DOHH2 (cell line): ENCODE measurements at regions not wholly inside any gene's neighbourhood (a gene's known extent, or its start where the extent isn't known, plus 50 kb on each side); places are given as distances from the start of the nearest gene placed in this dataset.

Source experiments
- H3F3A ChIP-seq: fragments of 200-600 bp; sonication (generic), shearing (Covaris generic); 2 replicates; pipeline ENCODE4 v1.6.0; 2016; ENCODE audit warnings: antibody characterized with exemption, mild to moderate bottlenecking; ENCODE audit not compliant: control insufficient read depth, insufficient read depth
- H3K27ac ChIP-seq: fragments of 200-600 bp; sonication (generic); 2 replicates; pipeline ENCODE4 v1.5.1; 2014; ENCODE audit warnings: low read depth, mild to moderate bottlenecking, low read length, moderate library complexity
- H3K27me3 ChIP-seq: fragments of 200-600 bp; sonication (generic); 2 replicates; pipeline ENCODE4 v1.6.1; 2014; ENCODE audit warnings: mild to moderate bottlenecking, low read length, mixed read lengths; ENCODE audit not compliant: control insufficient read depth
- H3K36me3 ChIP-seq: fragments of 200-600 bp; sonication (generic); 2 replicates; pipeline ENCODE4 v1.6.1; 2014; ENCODE audit warnings: mild to moderate bottlenecking, low read length, moderate library complexity, mixed read lengths; ENCODE audit not compliant: control insufficient read depth
- H3K4me1 ChIP-seq: fragments of 200-600 bp; sonication (generic); 2 replicates; pipeline ENCODE4 v1.6.1; 2014; ENCODE audit warnings: mild to moderate bottlenecking, low read length, mixed read lengths; ENCODE audit not compliant: control insufficient read depth
- H3K4me2 ChIP-seq: fragments of 200-600 bp; sonication (generic); 2 replicates; pipeline ENCODE4 v1.6.0; 2014; ENCODE audit warnings: mild to moderate bottlenecking, low read length, moderate library complexity
- H3K4me3 ChIP-seq: fragments of 200-600 bp; sonication (generic); 2 replicates; pipeline ENCODE4 v1.5.1; 2014; ENCODE audit warnings: mild to moderate bottlenecking, low read length, mixed read lengths
- H3K79me2 ChIP-seq: fragments of 200-600 bp; sonication (generic); 2 replicates; pipeline ENCODE4 v1.6.1; 2014; ENCODE audit warnings: mild to moderate bottlenecking, low read length, mixed read lengths; ENCODE audit not compliant: control insufficient read depth
- H3K9me2 ChIP-seq: fragments of 200-600 bp; sonication (generic); replicated peaks from 2 replicates; pipeline ENCODE4 v1.6.1; 2014; ENCODE audit warnings: mild to moderate bottlenecking, low read length, mixed read lengths; ENCODE audit not compliant: control insufficient read depth
- H3K9me3 ChIP-seq: fragments of 200-600 bp; sonication (generic); 2 replicates; pipeline ENCODE4 v1.6.1; 2014; ENCODE audit warnings: antibody characterized with exemption, low read length, mixed read lengths; ENCODE audit not compliant: control insufficient read depth, insufficient read depth
- H4K20me1 ChIP-seq: fragments of 200-600 bp; sonication (generic); 2 replicates; pipeline ENCODE4 v1.6.0; 2014; ENCODE audit warnings: low read depth, mild to moderate bottlenecking, antibody characterized with exemption, low read length, moderate library complexity; ENCODE audit not compliant: control insufficient read depth, insufficient read depth
- CTCF ChIP-seq: fragments of 200-600 bp; sonication (generic); IDR thresholded peaks from one replicate; pipeline ENCODE4 v1.5.1; 2014; ENCODE audit warnings: antibody characterized with exemption, mild to moderate bottlenecking, low read depth, low read length; ENCODE audit not compliant: poor library complexity, severe bottlenecking
- EZH2phosphoT487 ChIP-seq: fragments of 200-600 bp; sonication (generic); IDR thresholded peaks from 2 replicates; pipeline ENCODE4 v1.6.1; 2017; ENCODE audit warnings: borderline replicate concordance, mild to moderate bottlenecking, antibody characterized with exemption, low read length, moderate library complexity, mixed read lengths

- Histone ChIP-seq H3K9me2 (no peaks in the 10 kb centered on the region), H3K4me2 (no peak overlapping the region), H3F3A (no peaks in the 10 kb centered on the region), H3K27me3 (no peaks in the 10 kb centered on the region), H3K36me3 (no peaks in the 10 kb centered on the region), H3K79me2 (no peaks in the 10 kb centered on the region), H4K20me1 (no peaks in the 10 kb centered on the region), H3K9me3 (no peaks in the 10 kb centered on the region), H3K27ac (no peak overlapping the region), H3K4me3 (no peak overlapping the region), H3K4me1 (no peaks in the 10 kb centered on the region)
- TF ChIP-seq CTCF = no peak
- TF ChIP-seq EZH2phosphoT487 = no peak
Observed at GRCh38 chr3:76643623-76644304, 396.1 kb upstream of the ROBO2 start.

DNA sequence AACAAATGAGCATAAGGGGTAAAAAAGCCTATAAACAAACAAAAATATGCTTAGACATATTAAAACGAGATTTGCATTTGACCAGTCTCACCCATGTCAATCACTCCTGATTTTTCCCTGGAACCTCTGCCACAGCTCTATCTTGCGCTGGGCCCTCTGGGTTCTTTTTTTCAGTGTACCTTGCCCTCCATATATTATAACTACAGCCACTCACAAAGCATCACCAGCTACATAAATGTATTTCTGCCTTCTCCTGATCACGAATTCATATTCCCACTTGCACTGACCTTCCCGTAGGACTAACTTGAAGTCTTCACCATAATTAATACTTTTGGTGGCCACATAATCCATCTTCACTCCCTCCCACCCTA lies 395.6 kb upstream of the ROBO2 start:
- Histone ChIP-seq H3K4me2 (no peak overlapping the region), H3K27me3 (no peaks in the 10 kb centered on the region), H3K27ac (no peak overlapping the region), H3K79me2 (no peaks in the 10 kb centered on the region), H3K36me3 (no peaks in the 10 kb centered on the region), H4K20me1 (no peaks in the 10 kb centered on the region), H3K9me3 (no peaks in the 10 kb centered on the region), H3K9me2 (no peaks in the 10 kb centered on the region), H3K4me1 (no peaks in the 10 kb centered on the region), H3K4me3 (no peak overlapping the region), H3F3A (no peaks in the 10 kb centered on the region)
- TF ChIP-seq EZH2phosphoT487 = no peak
- TF ChIP-seq CTCF = no peak

GRCh38 chr3:76645724-76646123 lies 394.2 kb upstream of the ROBO2 start:
- H3K9me3 ChIP-seq = no peaks in the 10 kb centered on the region
- no peak overlapping the region for H3K27ac ChIP-seq
- no peaks in the 10 kb centered on the region for H3K4me1 ChIP-seq
- no peaks in the 10 kb centered on the region for H3K27me3 ChIP-seq
- H3F3A ChIP-seq = no peaks in the 10 kb centered on the region
- no peaks in the 10 kb centered on the region for H4K20me1 ChIP-seq
- no peak for TF ChIP-seq EZH2phosphoT487
- no peak for TF ChIP-seq CTCF
- H3K4me2 ChIP-seq = no peak overlapping the region
- H3K36me3 ChIP-seq = no peaks in the 10 kb centered on the region
- H3K9me2 ChIP-seq = no peaks in the 10 kb centered on the region
- H3K79me2 ChIP-seq = no peaks in the 10 kb centered on the region
- no peak overlapping the region for H3K4me3 ChIP-seq
